ENCODE measurements at regions not wholly inside any gene's neighbourhood (a gene's known extent, or its start where the extent isn't known, plus 50 kb on each side); places are given as distances from the start of the nearest gene placed in this dataset.

DNA sequence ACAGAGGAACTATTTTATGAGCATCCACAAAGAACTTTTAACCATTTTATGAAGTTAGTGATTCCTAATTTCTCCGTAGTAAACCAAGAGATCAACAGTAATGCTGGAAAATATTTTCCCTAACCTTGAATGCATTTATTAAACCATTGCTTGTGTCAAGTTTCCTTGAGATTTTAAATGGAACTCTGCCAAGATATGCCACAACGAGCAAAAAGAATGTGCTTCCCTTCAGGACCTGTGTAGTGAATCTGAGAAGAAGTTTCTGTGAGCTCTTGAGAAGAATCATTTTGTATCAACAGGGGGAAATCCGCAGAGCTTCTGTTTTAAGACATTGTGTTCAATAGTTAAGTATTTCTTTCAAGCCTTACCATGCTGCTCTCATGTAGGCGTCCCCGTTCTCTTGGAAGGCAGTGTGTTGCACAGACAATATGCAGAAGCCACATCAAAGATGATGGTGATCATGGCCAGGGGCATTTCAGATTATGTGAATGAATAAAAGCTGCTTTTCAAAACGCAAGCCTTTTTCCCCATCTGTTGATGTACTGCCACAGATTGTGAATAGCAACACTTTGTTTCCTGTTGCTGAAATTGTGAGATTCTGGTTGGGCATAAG, 439.8 kb downstream of the BMP2 start:
- no peaks in the 10 kb centered on the region for H3K27me3 ChIP-seq

DNA sequence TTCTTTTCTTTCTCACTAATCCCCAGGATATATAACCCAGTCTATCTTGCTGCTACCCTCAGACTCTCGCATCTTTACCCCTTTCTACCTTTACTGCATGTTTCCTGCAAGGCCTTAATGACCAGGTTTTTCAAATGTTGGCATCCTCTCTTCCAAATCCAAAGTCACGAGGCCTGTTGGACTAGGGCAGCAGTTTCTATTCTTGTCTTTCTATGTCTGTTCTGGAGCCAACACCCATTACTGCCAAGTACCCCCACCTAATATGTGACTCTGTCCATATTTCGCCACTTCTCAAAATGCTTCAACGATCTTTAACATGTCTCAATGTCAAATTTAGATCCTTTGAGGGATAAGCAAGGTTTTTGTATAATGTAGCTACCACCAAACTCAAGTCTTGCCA, 443.4 kb downstream of the BMP2 start:
- Histone ChIP-seq H3K4me3 (no peak overlapping the region), H3K27ac (no peak overlapping the region), H3K27me3 (no peaks in the 10 kb centered on the region), H3K36me3 (no peaks in the 10 kb centered on the region), H3K9me3 (no peaks in the 10 kb centered on the region), H3K4me1 (no peaks in the 10 kb centered on the region)
- no peak for DNase-seq
- intact Hi-C loops (cut with DNase I; ENCODE audit: low total_unique reads): no loop called here
- 75 to 80% methylated on average over 4 of the region's 4 CpGs for WGBS, 2 donors (ENCODE audit: low coverage in 1 of 2)
- in situ Hi-C loops (cut with MboI; ENCODE audit: low pct_ligation_motif_present in 1 of 4, low pct_unique_long_range_greater_than_20kb in 1 of 4, low sequenced_read_pairs in 3 of 4): no loop called here
- no peak for TF ChIP-seq EP300 (IDR thresholded peaks at IDR 0.05; ENCODE audit: low read depth)
- TF ChIP-seq POLR2A (IDR thresholded peaks at IDR 0.05): no peak
- TF ChIP-seq POLR2AphosphoS5 (IDR thresholded peaks at IDR 0.05): no peak
- TF ChIP-seq, protein P1, sequence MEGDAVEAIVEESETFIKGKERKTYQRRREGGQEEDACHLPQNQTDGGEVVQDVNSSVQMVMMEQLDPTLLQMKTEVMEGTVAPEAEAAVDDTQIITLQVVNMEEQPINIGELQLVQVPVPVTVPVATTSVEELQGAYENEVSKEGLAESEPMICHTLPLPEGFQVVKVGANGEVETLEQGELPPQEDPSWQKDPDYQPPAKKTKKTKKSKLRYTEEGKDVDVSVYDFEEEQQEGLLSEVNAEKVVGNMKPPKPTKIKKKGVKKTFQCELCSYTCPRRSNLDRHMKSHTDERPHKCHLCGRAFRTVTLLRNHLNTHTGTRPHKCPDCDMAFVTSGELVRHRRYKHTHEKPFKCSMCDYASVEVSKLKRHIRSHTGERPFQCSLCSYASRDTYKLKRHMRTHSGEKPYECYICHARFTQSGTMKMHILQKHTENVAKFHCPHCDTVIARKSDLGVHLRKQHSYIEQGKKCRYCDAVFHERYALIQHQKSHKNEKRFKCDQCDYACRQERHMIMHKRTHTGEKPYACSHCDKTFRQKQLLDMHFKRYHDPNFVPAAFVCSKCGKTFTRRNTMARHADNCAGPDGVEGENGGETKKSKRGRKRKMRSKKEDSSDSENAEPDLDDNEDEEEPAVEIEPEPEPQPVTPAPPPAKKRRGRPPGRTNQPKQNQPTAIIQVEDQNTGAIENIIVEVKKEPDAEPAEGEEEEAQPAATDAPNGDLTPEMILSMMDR (IDR thresholded peaks at IDR 0.05): no peak

More for the DNA sequence above, 439.8 kb downstream of the BMP2 start:
- TF ChIP-seq, protein P1 (IDR thresholded peaks at IDR 0.05): no peak
- TF ChIP-seq POLR2A (IDR thresholded peaks at IDR 0.05) (no peak), EP300 (IDR thresholded peaks at IDR 0.05; ENCODE audit: low read depth) (no peak), POLR2AphosphoS5 (IDR thresholded peaks at IDR 0.05) (no peak)
- no peaks in the 10 kb centered on the region for H3K4me1 ChIP-seq
- 64 to 66% methylated on average over 3 to 6 of the region's 6 CpGs for WGBS, 2 donors (ENCODE audit: low coverage in 1 of 2)
- DNase-seq: no peak
- in situ Hi-C loops (cut with MboI; ENCODE audit: low pct_ligation_motif_present in 1 of 4, low pct_unique_long_range_greater_than_20kb in 1 of 4, low sequenced_read_pairs in 3 of 4) (no loop called here), intact Hi-C loops (cut with DNase I; ENCODE audit: low total_unique reads) (no loop called here)
- no peak overlapping the region for H3K27ac ChIP-seq
- H3K4me3 ChIP-seq: no peak overlapping the region
- H3K9me3 ChIP-seq: no peaks in the 10 kb centered on the region
- H3K36me3 ChIP-seq: no peaks in the 10 kb centered on the region

DNA sequence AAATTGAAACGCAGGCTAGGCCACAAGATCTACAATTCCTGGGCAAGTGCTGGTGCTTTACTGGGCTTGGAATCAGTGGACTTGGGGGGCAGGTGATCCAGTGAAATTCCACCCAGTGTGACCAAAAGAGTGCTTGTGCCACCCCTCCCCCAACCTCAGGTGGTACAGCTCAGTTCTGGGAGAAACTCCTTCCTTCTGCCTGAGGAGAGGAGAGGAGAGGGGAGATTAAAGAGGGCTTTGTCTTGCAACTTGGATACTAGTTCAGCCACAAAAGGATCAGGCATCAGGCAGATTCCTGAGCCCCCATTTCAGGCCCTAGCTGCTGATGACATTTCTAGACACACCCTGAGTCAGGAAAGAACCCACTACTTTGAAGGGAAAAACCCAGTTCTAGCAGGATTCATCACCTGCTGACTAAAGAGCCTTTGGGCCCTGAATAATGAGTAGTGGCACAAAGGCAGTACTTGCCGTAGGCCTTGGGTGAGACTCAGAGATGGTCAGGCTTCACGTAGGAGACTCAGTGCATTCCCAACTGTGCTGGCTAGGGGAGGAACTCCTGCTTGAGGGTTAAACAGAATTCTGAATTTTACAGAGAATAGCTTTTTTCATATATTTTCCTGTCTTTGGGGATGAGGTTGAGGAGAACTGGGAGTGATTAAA, 446.7 kb downstream of the BMP2 start:
- Histone ChIP-seq H3K9me3 (no peaks in the 10 kb centered on the region), H3K27ac (no peak overlapping the region), H3K27me3 (no peaks in the 10 kb centered on the region), H3K4me3 (no peak overlapping the region), H3K4me1 (no peaks in the 10 kb centered on the region), H3K36me3 (no peaks in the 10 kb centered on the region)
- in situ Hi-C loops (cut with MboI; ENCODE audit: low pct_ligation_motif_present in 1 of 4, low pct_unique_long_range_greater_than_20kb in 1 of 4, low sequenced_read_pairs in 3 of 4) (no loop called here), intact Hi-C loops (cut with DNase I; ENCODE audit: low total_unique reads) (no loop called here)
- no peak for DNase-seq
- 20 to 89% methylated on average over 1 to 3 of the region's 3 CpGs for WGBS, 2 donors (ENCODE audit: low coverage in 1 of 2)
- TF ChIP-seq POLR2A (IDR thresholded peaks at IDR 0.05) (no peak), EP300 (IDR thresholded peaks at IDR 0.05; ENCODE audit: low read depth) (no peak), POLR2AphosphoS5 (IDR thresholded peaks at IDR 0.05) (no peak)
- TF ChIP-seq, protein P1 (IDR thresholded peaks at IDR 0.05): no peak

DNA sequence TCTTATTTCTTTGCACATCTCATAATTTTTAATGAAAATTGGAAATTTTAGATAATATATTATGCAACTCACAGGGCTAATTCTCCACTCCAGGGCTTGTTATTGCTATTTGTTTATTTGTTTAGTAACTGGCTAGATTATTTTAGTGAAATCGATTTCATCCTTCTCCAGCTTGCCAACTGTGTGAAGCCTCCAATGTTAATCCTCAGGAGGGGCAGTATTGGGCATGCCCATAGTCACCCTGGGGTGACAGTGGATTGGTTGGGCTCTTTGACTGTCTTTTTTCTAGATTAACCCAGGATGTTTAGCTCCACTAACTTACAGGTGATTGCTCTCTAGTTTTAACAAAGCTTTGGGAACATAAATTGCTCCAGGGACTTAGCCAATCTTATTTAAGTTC, 450.1 kb downstream of the BMP2 start:
- no peaks in the 10 kb centered on the region for H3K36me3 ChIP-seq
- WGBS, 2 donors (ENCODE audit: low coverage in 1 of 2): 29 to 41% methylated on average over 1 of the region's 1 CpG
- H3K27ac ChIP-seq: no peak overlapping the region
- TF ChIP-seq POLR2A (IDR thresholded peaks at IDR 0.05) (no peak), POLR2AphosphoS5 (IDR thresholded peaks at IDR 0.05) (no peak), EP300 (IDR thresholded peaks at IDR 0.05; ENCODE audit: low read depth) (no peak)
- TF ChIP-seq, protein P1 (IDR thresholded peaks at IDR 0.05): no peak
- in situ Hi-C loops (cut with MboI; ENCODE audit: low pct_ligation_motif_present in 1 of 4, low pct_unique_long_range_greater_than_20kb in 1 of 4, low sequenced_read_pairs in 3 of 4): no loop called here
- intact Hi-C loops (cut with DNase I; ENCODE audit: low total_unique reads): no loop called here
- DNase-seq: no peak
- no peaks in the 10 kb centered on the region for H3K4me1 ChIP-seq
- no peaks in the 10 kb centered on the region for H3K9me3 ChIP-seq
- H3K27me3 ChIP-seq: no peaks in the 10 kb centered on the region
- no peak overlapping the region for H3K4me3 ChIP-seq

Measured in transverse colon (tissue), 4 donors.